NCI-H1092 (cell line): ENCODE measurements at regions not wholly inside any gene's neighbourhood (a gene's known extent, or its start where the extent isn't known, plus 50 kb on each side); places are given as distances from the start of the nearest gene placed in this dataset.

ENCODE experiments used
- DNase-seq: peaks from one replicate; lab custom pipeline; 2025; lab: John Stamatoyannopoulos, UW

DNA sequence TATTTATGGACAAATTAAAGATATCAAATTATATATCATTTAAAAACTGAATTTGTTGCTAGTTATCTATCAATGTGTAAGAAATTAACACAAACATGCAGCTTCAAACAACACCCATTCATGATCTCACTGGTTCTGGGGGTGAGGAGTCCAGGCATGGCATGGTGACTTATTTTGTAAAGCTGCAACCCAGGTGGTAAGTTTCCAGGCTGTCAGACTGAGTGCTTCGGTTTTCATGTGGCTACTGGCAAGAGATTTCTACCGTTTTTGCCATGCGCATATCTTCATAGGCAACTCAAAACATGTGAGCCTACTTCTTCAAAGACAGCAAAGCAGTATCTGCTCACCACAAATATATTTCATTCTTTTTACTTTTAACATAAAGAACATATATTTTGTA lies 364.3 kb upstream of the BCHE start:
- DNase-seq, result no peak

DNA sequence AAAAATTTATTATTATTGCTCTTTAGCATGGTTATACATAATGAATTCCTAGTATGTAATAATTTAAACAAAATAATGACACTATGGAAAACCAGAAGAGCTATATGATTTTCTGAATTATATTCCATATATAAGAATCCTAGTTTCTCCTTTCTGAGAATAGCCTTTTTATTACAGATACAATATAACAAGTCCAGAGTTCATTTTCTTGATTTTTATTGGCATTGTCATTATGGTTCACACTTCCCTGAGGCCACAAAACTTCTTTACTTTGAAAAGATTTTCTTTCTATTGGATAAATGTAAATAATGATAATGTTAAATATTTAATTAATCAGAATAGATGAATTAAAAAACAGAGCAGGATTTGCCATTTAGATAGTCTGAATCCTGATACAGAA lies 362.3 kb upstream of the BCHE start:
- DNase-seq, result no peak

DNA sequence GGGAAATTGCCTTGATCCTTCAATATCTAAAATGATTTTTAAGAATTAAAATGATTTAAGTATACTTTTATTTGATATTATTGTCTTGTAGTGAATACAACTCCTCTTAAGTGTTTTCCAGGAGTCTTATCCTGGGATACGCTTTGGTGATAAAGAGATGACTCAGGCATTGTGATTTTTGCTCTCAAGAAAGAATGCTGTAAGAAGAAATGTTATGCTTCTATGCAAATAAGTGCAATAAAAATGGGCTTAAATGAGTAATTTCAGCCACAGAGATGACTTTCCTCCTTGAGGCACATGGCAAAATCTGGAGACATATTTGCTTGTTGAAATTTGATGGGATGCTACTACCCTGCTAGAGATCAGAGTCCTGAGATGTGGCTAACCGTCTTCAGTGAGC lies 358.6 kb upstream of the BCHE start:
- DNase-seq, result no peak

DNA sequence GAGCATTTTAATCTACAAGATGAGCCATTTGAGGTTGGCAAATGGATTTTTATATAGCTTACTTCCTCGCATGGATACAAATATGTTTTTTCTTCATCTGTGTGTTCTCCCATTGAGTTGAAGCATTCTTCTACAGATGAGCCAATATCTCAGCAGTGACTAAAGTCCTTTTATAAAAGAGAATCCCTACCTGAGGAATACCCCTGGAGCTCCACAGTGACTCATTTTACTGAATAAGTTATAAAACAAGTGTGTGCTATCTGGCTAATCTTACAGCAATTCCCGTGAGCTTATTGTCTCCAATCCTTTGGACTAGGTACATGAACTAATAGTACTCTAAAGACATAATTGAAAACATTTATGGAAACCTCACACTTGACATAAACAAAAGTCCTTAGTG lies 354.2 kb upstream of the BCHE start:
- no peak for DNase-seq

DNA sequence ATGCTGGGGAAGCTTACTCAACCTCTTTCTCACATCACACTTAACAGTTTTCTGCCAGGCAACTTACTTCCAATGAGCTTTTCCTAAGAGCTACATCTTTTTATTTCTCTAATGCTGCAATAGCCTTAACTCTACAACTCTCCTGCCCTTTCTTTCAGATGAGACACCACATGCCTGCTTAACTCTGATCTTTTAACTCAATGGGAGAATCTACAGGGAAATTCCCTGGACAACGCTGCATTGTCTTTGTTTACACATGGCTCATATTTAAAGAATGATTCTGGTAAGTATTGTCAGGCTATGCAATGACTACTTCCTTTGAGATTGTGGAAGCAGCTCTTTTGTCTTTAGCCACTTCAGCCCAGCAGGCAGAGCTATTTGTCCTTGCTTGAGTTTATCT lies 353.1 kb upstream of the BCHE start:
- no peak for DNase-seq

DNA sequence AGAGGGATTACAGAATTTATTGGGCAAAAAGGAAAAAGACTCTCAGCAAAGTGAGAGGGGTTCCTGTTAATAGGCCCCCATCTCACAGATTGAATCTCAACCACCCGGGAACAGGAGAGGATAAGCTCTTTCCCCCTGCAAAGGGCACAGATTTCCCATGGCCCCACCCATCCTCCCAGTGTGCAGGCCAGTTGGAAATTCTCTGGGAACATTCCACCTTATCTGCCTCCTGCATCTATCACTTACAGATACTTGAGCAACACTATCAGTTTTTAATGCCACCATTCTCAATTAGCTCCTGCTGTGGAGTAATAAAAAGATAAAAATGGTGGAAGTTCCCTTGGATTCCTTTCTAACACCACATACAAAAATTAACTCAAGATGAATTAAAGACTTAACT lies 350.0 kb upstream of the BCHE start:
- no peak for DNase-seq

DNA sequence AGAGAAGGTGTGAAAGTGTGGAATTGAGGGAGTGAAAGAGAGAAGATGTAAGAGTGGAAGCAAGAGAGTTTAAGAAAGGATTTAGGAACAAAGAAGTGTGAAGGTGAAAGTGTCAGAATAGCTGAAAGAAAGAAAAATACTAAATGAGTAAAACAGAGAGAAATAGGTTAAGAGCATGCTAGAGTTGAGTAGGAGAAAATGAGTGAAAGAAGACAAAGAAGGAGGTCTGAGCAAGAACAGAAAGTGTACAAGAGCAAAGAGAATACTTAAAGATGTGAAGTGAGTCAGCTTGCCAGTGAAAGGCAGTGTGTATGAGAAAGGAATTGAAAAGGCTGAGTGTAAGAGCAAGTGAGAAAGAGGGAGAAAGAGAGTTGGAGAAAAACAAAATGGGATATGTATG lies 348.8 kb upstream of the BCHE start:
- DNase-seq, result no peak

DNA sequence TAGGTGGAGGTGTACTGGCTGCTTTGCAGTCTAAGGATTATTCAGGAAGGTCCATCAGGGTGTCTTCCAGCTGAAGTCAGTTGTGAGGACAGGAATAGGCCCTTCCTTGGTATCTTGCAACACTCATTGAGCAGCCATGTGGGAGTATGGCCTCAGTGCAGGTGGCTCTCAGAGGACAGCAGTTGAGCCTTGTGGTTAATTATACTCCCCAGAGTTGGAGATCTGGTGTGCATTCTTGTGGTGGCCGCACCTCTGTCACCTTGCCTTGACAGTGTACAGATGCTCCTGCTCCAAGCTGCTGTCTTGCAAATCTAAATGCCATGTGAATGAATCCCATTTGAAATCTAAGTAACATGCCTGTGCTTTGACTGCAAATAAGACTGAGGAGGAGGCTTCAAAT lies 339.9 kb upstream of the BCHE start:
- no peak for DNase-seq

DNA sequence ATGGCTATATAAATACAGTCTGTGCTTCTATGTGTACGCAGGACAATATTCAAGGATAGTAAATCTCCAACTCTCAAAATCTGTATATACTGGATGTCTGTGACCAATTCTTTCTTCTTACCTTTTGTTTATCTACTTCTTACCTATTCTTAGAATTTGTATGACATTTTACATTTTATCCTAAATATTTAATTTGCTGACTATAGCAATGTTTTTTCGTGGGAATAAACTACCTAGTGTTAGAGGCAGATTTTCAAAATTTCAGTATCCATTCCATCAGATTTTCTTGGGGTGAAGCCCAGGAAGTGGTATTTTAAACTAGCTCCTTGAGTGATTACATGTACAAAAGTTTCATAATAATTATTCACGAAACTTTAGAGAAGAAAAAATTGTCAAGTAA lies 334.5 kb upstream of the BCHE start:
- DNase-seq, result no peak

DNA sequence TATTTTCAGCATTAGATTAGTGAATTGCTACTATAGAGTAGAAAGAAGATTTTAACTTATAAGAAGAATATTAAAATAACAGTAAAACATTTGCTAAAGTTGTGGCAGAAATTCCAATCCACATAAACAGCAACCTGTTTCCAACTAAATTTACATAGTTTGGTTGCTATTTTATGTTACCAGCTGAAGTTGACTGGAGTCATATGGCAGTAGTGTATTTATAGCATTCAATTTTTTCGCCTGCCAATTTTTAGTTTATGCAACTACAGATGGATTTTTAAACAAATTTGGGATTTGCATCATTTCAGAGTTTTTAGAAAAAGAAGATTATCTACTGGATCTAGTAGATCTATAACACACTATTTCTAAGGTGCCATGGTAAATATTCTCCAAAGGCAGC lies 332.5 kb upstream of the BCHE start:
- no peak for DNase-seq

DNA sequence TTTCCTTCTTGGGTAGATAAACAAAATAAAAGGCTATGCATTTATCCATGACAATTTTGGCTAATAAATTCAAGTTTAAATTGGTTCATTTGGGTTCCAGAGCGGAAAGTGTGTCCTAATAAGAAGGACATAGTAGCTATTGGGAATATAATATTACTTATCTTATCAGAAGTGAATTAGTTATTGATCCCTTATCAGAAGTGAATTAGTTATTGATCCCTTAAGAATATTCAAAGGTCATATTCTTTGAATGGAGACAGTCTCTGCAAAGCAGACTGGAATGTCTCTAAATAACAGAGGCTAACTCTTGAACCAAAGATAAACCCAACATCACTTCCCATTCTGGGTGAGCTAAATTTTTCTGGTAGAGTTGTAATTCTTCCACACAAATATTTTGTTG lies 290.7 kb upstream of the BCHE start:
- no peak for DNase-seq

DNA sequence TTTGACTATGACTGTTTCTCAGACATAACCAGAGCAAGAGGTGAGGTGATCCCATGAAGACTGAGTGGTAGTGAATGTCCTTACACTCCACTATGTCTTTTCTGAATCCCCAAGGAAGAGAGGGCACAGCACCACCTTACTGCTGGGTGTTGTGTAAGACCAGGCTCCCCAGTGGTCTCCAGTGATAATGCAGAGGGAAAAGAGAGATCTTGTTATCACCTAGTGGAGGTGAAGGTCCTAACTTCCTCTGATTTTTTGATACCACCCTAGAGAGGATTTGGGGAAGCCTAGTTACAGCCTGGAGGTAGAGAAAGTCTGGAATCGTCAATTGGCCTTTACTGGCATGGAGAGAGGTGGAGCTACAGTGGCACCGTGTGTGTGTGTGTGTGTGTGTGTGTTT lies 288.0 kb upstream of the BCHE start:
- DNase-seq, result no peak

DNA sequence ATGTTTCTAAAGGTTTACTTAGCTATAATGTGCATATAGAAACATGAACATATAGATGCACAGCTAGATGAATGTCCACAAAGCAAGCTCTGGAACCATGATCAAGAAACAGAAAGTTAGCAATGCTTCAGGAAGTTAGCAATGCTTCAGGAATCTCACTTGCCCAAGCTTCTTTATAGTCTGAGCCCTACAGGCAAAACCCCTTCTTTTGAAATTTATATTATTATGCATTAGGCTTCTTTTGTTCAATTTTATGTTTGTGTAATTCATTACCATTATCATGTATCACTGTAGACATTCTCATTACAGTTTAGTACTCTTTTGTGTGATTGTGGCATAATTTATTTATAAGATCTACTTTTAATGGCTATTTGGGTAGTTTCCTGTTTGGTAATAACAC lies 286.4 kb upstream of the BCHE start:
- no peak for DNase-seq

DNA sequence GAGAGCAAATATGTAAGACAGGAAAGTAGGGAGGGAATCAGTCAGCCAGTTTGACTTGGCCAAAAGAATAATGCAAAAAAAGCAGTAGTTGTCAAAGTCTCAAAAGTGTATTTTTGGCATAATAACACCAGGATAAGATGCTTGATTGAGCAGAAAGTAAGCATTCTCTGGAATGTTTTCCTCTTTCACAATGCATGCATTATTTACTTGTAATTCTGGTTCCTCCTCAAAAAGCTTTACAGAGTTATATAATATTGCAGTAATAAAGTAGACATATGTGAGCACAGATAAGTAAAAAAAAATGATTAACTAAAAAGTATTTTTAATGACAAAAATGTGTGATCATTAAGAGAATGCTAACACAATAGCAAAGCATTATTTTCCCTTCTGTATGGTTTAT lies 285.9 kb upstream of the BCHE start:
- DNase-seq, result no peak

DNA sequence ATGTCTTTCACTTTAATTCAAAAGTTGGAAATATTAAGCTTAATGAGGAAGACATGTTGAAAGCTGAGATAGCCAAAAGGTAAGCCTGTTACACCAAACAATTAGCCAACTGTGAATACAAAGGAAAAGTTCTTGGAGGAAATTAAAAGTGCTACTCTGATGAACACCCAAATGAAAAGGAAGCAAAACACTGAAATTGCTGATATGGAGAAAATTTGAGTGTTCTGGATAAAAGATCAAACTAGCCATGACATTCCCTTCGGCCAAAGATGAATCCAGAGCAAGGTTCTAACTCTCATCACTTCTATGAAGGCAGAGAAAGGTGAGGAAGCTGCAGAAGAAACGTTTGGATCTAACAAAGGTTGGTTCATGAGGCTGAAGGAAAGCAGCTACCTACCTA lies 280.8 kb upstream of the BCHE start:
- DNase-seq, result no peak

DNA sequence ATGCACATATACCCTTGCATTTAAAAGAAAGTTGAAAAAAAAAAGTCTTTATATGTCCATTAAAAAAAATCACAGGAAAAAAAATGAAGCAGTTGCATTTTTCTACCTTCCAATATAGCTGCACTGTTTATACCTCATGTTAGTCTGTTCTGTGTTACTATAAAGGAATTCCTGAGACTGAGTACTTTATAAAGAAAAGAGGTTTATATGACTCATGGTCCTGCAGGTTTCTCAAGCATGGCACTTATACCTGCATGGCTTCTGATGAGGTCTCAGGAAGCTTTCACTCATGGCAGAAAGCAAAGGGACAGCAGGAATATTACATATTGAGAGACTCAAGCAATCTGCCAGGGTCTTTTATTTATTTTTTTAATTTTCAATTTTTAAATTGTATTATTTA lies 277.2 kb upstream of the BCHE start:
- no peak for DNase-seq

DNA sequence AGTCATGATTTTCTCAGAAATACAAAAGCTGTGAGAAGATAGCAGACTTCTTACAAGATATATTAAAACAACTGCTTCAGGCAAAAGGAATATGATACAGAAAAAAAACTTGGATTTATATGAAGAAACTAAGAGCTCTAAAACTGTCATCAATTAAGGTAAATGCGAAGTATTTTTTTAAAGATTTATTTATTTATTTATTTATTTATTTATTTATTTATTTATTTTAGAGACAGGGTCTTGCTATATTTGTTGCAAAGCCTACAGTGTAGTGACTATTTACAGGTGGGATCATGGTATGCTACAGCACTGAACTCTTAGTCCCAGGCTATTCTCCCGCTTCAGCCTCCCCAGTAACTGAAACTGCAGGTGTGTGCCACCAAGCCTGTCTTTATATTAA lies 274.3 kb upstream of the BCHE start:
- DNase-seq, result no peak

DNA sequence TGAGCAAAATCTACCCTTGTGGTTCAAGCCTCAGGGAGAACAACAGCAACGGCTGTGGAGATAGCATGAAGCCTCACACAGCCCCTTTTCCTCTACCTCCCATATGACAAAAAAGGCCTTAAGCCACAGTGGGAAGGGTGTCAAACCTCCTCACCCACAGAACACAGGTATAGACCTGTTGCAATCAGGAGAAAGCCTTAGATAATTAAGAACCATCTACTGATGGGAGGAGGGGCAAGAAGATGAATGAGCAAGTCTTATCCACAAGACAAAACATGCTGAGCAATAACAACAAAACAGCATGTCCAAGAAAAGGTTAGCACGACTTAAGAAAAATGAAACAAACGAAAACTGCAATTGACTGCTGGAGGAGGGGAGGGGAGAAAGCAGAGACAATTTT lies 272.9 kb upstream of the BCHE start:
- no peak for DNase-seq

DNA sequence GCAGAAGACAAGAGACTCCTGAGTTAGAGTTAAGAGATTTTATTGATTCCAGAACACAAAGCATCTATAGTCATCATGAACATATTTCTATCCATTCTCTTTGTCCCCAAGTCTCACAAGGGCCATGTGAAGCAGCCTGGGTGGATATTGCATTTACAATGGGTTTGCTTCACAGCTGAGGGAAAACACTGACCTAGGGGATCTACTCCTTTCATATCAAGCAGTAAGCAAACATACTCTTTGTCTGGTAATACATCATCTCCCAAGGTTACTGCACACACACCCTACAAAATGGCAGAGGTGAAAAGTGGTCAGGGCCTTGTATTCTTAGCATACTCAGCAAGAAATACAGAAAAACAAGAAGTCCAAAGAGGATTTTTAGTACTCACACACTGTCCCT lies 267.7 kb upstream of the BCHE start:
- DNase-seq, result no peak

DNA sequence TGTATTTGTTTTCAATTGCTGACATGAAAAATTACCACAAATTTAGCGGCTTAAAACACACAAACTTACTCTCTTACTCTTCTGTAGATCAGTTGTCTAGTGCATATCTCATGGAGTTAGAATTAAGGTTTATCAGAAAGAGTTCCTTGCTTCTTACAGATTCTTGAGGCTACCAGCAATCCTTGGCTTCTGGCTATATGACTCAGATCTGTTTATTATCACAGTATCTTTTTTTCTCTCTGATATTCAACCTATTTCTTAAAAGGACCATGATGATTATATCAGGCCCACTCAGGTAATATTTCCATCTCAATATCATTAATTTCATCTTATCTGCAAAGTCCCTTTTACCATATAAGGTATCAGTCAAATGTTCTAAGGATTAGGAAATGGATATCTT lies 263.5 kb upstream of the BCHE start:
- DNase-seq, result no peak

DNA sequence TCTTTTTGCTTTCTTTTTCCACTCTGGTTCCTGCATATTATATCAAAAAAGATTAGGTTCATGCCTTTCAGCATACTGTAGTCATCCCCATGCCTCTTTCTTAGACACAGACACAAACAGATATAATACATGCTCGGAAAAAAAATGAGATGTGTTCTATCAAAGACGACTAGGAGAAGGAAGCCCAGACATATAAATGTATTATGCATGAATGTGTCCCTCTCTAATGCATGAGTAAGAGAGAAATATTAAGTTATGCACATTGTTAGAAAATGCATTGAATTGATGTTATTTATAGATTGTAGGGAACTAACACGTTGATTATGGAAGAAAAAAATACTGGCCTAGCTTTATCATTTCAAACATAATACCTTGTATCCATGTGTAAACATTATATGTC lies 252.4 kb upstream of the BCHE start:
- no peak for DNase-seq

DNA sequence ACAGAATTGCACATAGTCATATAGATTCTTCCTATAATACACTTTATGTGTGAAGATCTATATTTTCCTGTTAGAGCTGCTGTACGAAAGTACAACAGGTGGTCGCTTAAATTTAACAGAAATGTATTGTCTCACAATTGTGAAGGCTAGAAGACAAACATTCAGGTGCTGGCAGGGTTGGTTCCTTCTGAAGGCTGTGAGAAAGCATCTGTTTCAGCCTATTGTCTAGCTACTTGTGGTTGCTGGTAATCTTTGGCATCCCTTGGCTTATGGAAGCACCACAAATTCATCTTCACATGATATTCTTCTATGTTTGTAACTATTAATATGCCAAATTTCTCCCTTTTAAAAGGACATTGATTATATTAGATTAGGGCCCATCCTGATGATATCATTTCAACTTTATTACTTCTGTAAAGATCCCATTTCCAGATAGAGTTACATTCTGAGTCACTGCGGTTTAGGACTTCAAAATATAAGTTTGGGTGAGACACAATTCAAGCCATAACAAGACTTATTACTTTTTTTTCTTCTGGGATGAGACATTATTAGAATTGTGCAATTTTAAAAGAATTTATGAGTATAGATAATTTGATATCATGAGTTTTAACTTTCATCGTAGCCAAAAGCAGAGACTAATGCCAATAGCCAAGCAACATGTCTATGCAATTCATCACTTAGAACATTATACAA lies 248.1 kb upstream of the BCHE start:
- no peak for DNase-seq

DNA sequence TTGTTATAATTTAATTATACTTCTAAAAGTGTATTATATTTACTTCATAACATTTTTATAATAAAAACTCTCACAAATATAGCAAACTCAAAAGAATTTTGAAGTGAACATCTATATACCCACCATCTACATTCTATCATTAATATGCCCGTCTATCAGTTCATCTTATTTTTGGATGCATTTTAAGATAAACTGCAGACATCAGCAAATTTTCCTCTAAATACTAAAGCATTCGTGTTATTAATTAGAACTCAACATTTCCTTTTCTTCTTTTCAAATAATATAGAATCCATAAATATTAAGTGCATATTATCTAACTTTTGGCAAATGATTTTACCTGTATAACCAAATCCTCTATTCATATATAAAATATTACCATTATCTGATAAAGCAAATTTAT lies 242.9 kb upstream of the BCHE start:
- DNase-seq, result no peak

DNA sequence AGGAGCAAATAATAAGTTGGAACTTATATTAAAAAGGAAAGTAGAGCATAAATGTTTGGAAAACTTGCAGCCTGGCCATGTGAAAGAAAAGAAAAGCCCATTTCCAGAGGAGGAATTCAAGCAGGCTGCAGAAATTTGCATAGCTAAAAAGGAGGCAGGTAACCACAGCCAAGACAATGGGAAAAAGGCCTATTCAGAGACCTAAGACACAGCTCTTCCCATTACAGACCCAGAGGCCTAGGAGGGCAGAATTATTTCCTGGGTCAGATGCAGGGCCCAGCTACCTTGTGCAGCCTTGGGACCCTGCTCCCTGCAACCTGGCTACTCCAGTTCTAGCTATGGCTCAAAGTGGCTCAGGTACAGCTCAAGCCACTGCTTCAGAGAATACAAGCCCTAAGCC lies 234.6 kb upstream of the BCHE start:
- DNase-seq, result no peak

DNA sequence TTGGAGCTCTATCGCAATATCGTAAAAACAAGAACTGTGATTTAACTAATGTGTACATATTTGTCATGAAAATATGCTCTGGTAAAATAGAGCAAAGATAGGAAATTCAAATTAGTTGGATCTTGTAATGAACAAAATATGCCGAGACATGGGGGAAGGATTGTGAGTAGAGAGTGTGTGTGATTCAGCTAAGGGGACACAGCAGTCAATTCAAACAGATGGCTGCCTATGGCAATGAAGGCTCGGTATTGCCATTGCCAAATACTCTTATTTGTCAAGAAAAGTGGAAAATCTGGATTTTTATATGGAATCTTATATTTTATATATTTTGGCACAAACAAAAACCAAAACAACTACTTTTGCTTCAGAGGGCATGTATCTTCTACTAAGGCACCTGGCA lies 227.3 kb upstream of the BCHE start:
- DNase-seq, result no peak
